Umbilical cord (tissue), 1 donor: ENCODE measurements at regions not wholly inside any gene's neighbourhood (a gene's known extent, or its start where the extent isn't known, plus 50 kb on each side); places are given as distances from the start of the nearest gene placed in this dataset.

Source experiments
- DNase-seq: peaks from one replicate; pipeline ENCODE4 v3.0.0-alpha.2; 2015; ENCODE audit warnings: low spot score

DNA sequence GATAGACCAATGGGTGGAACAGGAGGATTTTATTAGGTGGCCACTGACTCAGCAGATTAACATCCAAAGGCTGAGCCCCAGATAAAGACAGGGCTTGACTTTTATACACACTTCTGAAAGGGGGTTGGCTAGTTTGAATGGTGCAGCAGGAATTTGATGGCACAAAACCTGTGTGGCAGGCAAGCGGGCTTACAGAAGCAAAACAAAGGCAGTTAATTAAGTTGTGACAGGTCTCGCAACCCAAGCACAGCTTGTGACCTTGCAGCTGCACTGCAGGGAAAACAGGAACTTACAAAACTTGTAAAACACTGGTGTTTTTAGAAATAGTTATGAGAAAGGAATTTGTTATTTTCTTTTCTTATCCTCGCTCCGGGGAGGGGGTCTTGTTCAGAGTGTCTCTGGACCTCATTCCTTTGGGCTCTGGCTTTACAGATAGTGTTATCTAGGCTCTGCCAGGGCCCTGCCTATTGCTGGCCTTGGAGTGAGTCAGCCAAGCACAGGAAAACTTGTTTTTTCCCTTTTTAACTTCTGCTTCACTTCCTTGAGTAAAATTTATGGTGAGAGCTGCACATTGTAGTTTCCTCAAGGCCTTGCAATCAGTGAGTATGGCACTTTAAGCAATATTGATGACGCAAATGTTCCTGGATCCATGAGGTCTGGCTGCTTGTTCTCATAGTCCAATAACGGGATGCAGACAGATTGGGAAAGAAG is 457.1 kb downstream of the TGIF2LY start:
- DNase-seq: peak; percentile 67
